Omental fat pad (tissue), 3 donors: ENCODE measurements at regions not wholly inside any gene's neighbourhood (a gene's known extent, or its start where the extent isn't known, plus 50 kb on each side); places are given as distances from the start of the nearest gene placed in this dataset.

ENCODE experiments used
- ATAC-seq: fragments of 150-250 bp; one replicate; pipeline ENCODE4 v1.9.1; 2016; ENCODE audit warnings: mild to moderate bottlenecking, moderate library complexity; ENCODE audit not compliant: low FRiP score
- DNase-seq: peaks from one replicate; pipeline ENCODE4 v3.0.0-alpha.2; 2019; ENCODE audit warnings: low spot score
- CTCF ChIP-seq, 3 donors: fragments of 450-650 bp; IDR thresholded peaks; one replicate each; pipeline ENCODE4 v1.5.1; 2016 to 2017; ENCODE audit warnings: antibody characterized with exemption in 3 of 3, mild to moderate bottlenecking in 3 of 3, moderate library complexity in 2 of 3

GRCh38 chr12:93174473-93174872 is 203.3 kb upstream of the NUDT4 start:
- no peak for TF ChIP-seq CTCF (IDR thresholded peaks at IDR 0.05)
- ATAC-seq (no peak), DNase-seq (no peak)

- no peak for TF ChIP-seq CTCF (IDR thresholded peaks at IDR 0.05)
- ATAC-seq, result peak; percentile 19
- DNase-seq, result no peak
Observed at GRCh38 chr12:93176165-93176564, 201.6 kb upstream of the NUDT4 start.

- no peak for DNase-seq
- no peak for TF ChIP-seq CTCF (IDR thresholded peaks at IDR 0.05)
Observed at GRCh38 chr12:93176610-93177126, 201.1 kb upstream of the NUDT4 start.

GRCh38 chr12:93177208-93178153 is 200.2 kb upstream of the NUDT4 start:
- no peak for ATAC-seq
- no peak for DNase-seq
- TF ChIP-seq CTCF (IDR thresholded peaks at IDR 0.05), result no peak

More at GRCh38 chr12:93176610-93177126, 201.1 kb upstream of the NUDT4 start:
- no peak for ATAC-seq

GRCh38 chr12:93178154-93178878 is 199.4 kb upstream of the NUDT4 start:
- no peak for DNase-seq
- ATAC-seq, result no peak
- TF ChIP-seq CTCF (IDR thresholded peaks at IDR 0.05), result no peak

- no peak for TF ChIP-seq CTCF (IDR thresholded peaks at IDR 0.05)
- DNase-seq (no peak), ATAC-seq (no peak)
Observed at GRCh38 chr12:93179792-93180191, 197.9 kb upstream of the NUDT4 start.
